IgD-negative memory B cell (primary cell): ENCODE measurements at regions not wholly inside any gene's neighbourhood (a gene's known extent, or its start where the extent isn't known, plus 50 kb on each side); places are given as distances from the start of the nearest gene placed in this dataset.

Experiments used
- H3K27ac Mint-ChIP-seq, 3 donors: one replicate each; pipeline ENCODE4 v1.8.0; 2020 to 2022; ENCODE audit warnings: mild to moderate bottlenecking in 3 of 3, mixed read lengths in 3 of 3, moderate library complexity in 1 of 3
- H3K27me3 Mint-ChIP-seq: one replicate; pipeline ENCODE4 v1.8.0; 2021; ENCODE audit warnings: mixed read lengths
- H3K36me3 Mint-ChIP-seq: one replicate; pipeline ENCODE4 v1.8.0; 2020; ENCODE audit warnings: mild to moderate bottlenecking, mixed read lengths
- H3K4me1 Mint-ChIP-seq, 3 donors: one replicate each; pipeline ENCODE4 v1.8.0; 2020 to 2022; ENCODE audit warnings: mixed read lengths in 3 of 3, mild to moderate bottlenecking in 1 of 3
- H3K4me3 Mint-ChIP-seq, 4 donors: one replicate each; pipeline ENCODE4 v1.8.0; 2020 to 2022; ENCODE audit warnings: mild to moderate bottlenecking in 4 of 4, mixed read lengths in 4 of 4, moderate library complexity in 3 of 4
- H3K9me3 Mint-ChIP-seq, 3 donors: one replicate each; pipeline ENCODE4 v1.8.0; 2020 to 2021; ENCODE audit warnings: mixed read lengths in 3 of 3, mild to moderate bottlenecking in 1 of 3

DNA sequence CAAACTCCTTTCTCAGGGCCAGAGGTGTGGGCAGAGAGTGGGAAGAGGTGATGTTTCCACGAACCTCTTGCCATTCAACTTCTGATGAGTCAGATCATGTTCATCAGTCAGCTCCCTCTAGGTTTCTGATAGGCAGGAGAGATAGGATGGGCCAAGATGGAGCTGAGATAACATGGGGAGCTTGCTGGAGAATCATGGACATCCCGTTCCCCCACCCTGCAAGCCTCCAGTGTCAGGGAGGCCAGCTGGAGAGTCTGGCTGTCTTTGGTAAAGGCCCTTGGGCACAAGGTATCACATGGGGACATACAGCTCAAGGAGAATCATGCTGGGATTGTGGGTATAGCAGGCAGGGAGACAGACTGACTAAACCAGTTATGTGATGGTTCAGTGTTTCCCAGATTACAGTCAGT, 136.0 kb upstream of the IRX3 start:
- peaks cover 2% of the 10 kb centered on the region for H3K36me3 Mint-ChIP-seq
- H3K4me3 Mint-ChIP-seq, result no peak overlapping the region
- H3K27ac Mint-ChIP-seq, result no peak overlapping the region
- H3K9me3 Mint-ChIP-seq, result no peaks in the 10 kb centered on the region
- H3K4me1 Mint-ChIP-seq, result no peaks in the 10 kb centered on the region
- peaks cover 1% of the 10 kb centered on the region for H3K27me3 Mint-ChIP-seq

DNA sequence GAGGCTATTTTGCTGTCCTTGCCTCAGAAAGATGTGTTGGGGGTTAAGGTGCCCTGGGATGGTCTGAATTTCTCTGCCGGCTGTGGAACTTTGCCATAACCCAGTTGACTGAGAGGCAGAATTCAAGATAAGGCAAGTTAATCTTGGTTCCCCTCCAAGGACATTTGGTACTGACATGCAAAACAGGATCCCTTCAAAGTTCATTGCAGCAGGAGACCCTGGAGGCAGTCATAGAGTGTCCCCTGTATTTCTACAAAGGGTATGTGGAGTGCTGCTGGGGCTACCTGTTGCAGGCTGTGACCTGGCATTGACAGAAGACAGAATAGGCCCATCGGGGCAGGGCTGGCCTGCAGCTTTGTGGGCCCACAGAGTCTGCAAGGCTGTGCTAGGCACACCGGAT, 135.6 kb upstream of the IRX3 start:
- Mint-ChIP-seq H3K36me3 (peaks cover 2% of the 10 kb centered on the region), H3K4me3 (no peak overlapping the region), H3K27me3 (peaks cover 1% of the 10 kb centered on the region), H3K27ac (no peak overlapping the region), H3K4me1 (no peaks in the 10 kb centered on the region), H3K9me3 (no peaks in the 10 kb centered on the region)

DNA sequence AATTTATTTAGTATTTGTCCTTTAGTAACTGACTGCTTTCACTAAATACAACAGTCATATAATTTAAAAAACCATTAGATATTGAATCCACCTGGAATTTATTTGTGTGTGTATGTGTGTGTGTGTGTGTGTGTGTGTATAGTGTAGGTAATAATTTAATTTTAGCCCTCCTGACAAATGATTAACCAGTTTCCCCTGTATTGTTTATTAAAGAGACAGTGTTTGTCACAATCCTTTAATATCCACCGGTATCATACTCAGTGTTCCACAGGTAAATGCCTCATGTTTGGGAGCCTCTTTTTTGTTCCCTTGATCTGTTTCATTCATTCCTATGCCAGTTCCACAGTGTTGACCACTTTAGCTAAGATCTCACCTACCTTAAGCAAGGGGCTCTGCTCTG, 134.6 kb upstream of the IRX3 start:
- no peak overlapping the region for H3K27ac Mint-ChIP-seq
- no peaks in the 10 kb centered on the region for H3K4me1 Mint-ChIP-seq

GRCh38 chr16:54418903-54419302, 132.3 kb upstream of the IRX3 start:
- Mint-ChIP-seq H3K36me3 (no peaks in the 10 kb centered on the region), H3K4me1 (no peaks in the 10 kb centered on the region), H3K9me3 (peaks cover 0 to 2% (median 0%) of the 10 kb centered on the region in 3 donors), H3K27me3 (peaks cover 1% of the 10 kb centered on the region), H3K27ac (no peak overlapping the region), H3K4me3 (no peak overlapping the region)

More for the DNA sequence above, 134.6 kb upstream of the IRX3 start:
- Mint-ChIP-seq H3K9me3 (no peaks in the 10 kb centered on the region), H3K36me3 (no peaks in the 10 kb centered on the region), H3K4me3 (no peak overlapping the region), H3K27me3 (peaks cover 1% of the 10 kb centered on the region)

GRCh38 chr16:54417384-54417783, 130.8 kb upstream of the IRX3 start:
- H3K4me1 Mint-ChIP-seq, result no peaks in the 10 kb centered on the region
- H3K36me3 Mint-ChIP-seq, result no peaks in the 10 kb centered on the region
- no peak overlapping the region for H3K4me3 Mint-ChIP-seq
- peaks cover 1% of the 10 kb centered on the region for H3K27me3 Mint-ChIP-seq
- no peak overlapping the region for H3K27ac Mint-ChIP-seq
- H3K9me3 Mint-ChIP-seq, result peaks cover 0 to 3% (median 0%) of the 10 kb centered on the region in 3 donors

DNA sequence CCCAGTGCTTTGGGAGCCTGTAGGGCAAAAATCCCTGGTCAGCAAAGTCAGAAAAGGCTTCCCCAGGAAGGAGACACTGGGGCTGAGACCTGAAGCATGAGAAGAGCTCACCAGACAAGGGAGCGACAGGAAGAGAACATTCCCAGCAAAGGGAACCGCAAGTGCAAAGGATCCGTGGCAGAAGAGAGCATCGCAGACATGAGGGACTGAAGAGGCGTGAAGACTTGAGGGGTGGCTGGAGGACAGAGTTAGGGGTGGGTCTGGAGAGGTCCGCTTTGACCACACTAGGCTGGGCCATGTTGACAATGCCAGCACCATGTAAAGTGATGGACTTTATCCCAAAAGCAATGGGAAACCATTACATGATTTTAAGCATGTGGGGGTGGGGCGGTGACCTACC, 128.1 kb upstream of the IRX3 start:
- Mint-ChIP-seq H3K4me1 (peaks cover 0 to under 1% (median 0%) of the 10 kb centered on the region in 3 donors), H3K36me3 (no peaks in the 10 kb centered on the region), H3K27ac (no peak overlapping the region), H3K9me3 (peaks cover 0 to 3% (median 0%) of the 10 kb centered on the region in 3 donors), H3K27me3 (peaks cover 1% of the 10 kb centered on the region), H3K4me3 (no peak overlapping the region)

DNA sequence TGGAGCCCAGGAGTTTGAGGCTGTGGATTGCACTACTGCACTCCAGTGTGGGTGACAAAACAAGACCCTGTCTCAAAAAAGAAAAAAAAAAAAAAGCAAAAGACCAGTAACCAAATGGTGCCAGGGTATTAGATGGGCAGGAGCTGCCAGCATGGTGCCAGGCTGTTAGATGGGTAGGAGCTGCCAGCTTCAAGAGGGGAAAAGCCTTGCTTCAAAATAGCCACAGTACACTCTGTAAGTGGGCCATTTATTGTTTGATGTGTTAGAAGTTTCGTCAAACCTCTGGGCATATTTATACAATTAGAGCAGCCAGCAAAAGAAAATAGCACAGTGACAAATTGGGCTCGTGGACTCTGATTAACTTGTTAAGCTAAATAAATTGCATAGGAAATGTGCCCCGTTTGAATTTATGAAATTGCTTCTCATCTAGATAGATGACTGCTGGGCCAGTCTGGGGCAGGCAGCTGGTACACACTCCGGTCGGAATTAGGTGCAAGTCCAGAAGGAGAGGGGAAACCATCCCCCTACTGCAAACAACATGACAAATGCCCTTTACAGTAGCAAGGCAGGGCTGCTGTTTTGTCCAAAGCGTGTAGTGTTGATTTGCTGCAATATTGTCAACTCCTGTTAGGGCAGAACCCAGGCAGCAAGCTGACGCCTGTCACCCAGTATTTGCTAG, 126.3 kb upstream of the IRX3 start:
- H3K27me3 Mint-ChIP-seq, result no peaks in the 10 kb centered on the region
- no peak overlapping the region for H3K27ac Mint-ChIP-seq
- H3K4me3 Mint-ChIP-seq, result no peak overlapping the region
- peaks cover 0 to 5% (median 0%) of the 10 kb centered on the region in 3 donors for H3K9me3 Mint-ChIP-seq
- H3K36me3 Mint-ChIP-seq, result no peaks in the 10 kb centered on the region
- H3K4me1 Mint-ChIP-seq, result peaks cover 0 to 2% (median 0%) of the 10 kb centered on the region in 3 donors

GRCh38 chr16:54412037-54412436, 125.5 kb upstream of the IRX3 start:
- no peaks in the 10 kb centered on the region for H3K36me3 Mint-ChIP-seq
- H3K27ac Mint-ChIP-seq, result no peak overlapping the region
- H3K4me3 Mint-ChIP-seq, result no peak overlapping the region
- H3K27me3 Mint-ChIP-seq, result no peaks in the 10 kb centered on the region
- H3K4me1 Mint-ChIP-seq, result peaks cover 0 to 2% (median 0%) of the 10 kb centered on the region in 3 donors
- H3K9me3 Mint-ChIP-seq, result peaks cover 0 to 5% (median 0%) of the 10 kb centered on the region in 3 donors

DNA sequence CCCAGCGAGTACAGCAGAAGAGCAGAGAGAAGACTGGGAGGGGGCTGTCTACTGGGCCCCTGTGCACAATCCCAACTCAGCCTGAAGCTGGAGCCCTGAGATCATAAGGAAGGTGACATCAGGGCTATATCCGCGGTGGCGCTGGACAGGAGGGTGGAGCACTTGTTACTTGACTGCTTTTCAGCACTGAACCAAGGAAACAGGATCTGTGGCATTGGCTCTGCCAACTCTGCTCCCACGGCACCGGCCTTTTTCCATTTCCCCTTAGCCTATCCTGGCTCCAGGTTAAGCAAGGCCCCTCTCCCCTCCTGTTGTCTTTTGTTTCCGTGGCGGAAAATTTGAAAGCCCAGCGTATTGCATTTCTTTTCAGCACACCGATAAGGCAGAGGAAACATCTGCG, 125.0 kb upstream of the IRX3 start:
- Mint-ChIP-seq H3K9me3 (peaks cover 0 to 5% (median 0%) of the 10 kb centered on the region in 3 donors), H3K27me3 (no peaks in the 10 kb centered on the region), H3K4me3 (no peak overlapping the region), H3K4me1 (peaks cover 0 to 2% (median 0%) of the 10 kb centered on the region in 3 donors), H3K36me3 (no peaks in the 10 kb centered on the region), H3K27ac (no peak overlapping the region)

DNA sequence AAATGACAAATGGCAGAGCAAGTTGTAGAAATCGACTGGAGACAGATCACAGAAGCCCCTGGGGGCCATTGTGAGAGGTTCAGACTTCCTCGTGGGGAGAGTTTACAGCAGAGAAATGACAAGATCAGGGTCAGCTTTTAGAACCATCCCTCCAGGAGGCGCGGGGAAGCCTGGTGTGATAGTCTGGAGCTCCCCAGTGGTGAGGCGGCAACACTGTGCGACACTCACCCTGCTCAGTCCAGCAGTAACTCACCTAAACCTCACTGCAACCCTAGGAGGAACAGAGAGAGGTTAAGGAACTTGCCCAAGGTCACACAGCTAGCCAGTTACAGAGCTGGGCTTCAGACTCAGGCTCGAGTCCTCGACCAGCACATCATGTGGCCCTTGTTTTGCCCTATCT, 123.4 kb upstream of the IRX3 start:
- H3K4me1 Mint-ChIP-seq, result peaks cover 0 to 2% (median 0%) of the 10 kb centered on the region in 3 donors
- peaks cover 0 to 5% (median 0%) of the 10 kb centered on the region in 3 donors for H3K9me3 Mint-ChIP-seq
- no peak overlapping the region for H3K27ac Mint-ChIP-seq
- H3K4me3 Mint-ChIP-seq, result no peak overlapping the region
- no peaks in the 10 kb centered on the region for H3K27me3 Mint-ChIP-seq
- H3K36me3 Mint-ChIP-seq, result no peaks in the 10 kb centered on the region

- H3K9me3 Mint-ChIP-seq, result peaks cover 0 to 2% (median 0%) of the 10 kb centered on the region in 3 donors
- H3K36me3 Mint-ChIP-seq, result no peaks in the 10 kb centered on the region
- no peak overlapping the region for H3K4me3 Mint-ChIP-seq
- H3K27me3 Mint-ChIP-seq, result no peaks in the 10 kb centered on the region
- H3K27ac Mint-ChIP-seq, result no peak overlapping the region
- peaks cover 0 to 2% (median 0%) of the 10 kb centered on the region in 3 donors for H3K4me1 Mint-ChIP-seq
Measured at GRCh38 chr16:54407596-54407995, 121.0 kb upstream of the IRX3 start.

GRCh38 chr16:54405478-54405877, 118.9 kb upstream of the IRX3 start:
- Mint-ChIP-seq H3K4me3 (no peak overlapping the region), H3K4me1 (peaks cover 0 to 2% (median 0%) of the 10 kb centered on the region in 3 donors), H3K27me3 (no peaks in the 10 kb centered on the region), H3K36me3 (no peaks in the 10 kb centered on the region), H3K9me3 (peaks cover 0 to 2% (median 0%) of the 10 kb centered on the region in 3 donors), H3K27ac (no peak overlapping the region)

DNA sequence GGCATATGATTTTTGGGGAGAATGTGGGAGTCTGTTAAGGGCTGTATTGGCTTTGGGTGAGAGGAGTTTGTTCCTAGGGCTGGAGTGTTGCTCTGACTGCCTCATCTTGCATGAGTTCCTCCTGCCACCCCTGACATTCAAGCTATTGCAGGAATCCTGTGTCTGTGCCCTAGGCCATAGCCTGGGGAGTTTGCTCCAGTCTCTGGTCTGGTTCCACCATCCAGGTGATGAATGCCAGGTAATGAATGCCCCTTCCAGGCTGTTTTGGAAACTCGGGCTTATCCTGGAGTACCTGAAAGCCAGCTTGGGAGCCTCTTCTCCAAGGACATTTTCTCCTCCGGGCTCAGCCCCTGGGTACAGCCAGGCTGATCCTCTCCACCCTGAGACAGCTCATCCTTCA, 117.0 kb upstream of the IRX3 start:
- no peak overlapping the region for H3K27ac Mint-ChIP-seq
- no peaks in the 10 kb centered on the region for H3K36me3 Mint-ChIP-seq
- peaks cover 0 to 2% (median 0%) of the 10 kb centered on the region in 3 donors for H3K9me3 Mint-ChIP-seq
- H3K4me1 Mint-ChIP-seq, result no peaks in the 10 kb centered on the region
- H3K4me3 Mint-ChIP-seq, result no peak overlapping the region
- H3K27me3 Mint-ChIP-seq, result no peaks in the 10 kb centered on the region

- no peak overlapping the region for H3K4me3 Mint-ChIP-seq
- no peak overlapping the region for H3K27ac Mint-ChIP-seq
- no peaks in the 10 kb centered on the region for H3K36me3 Mint-ChIP-seq
- H3K4me1 Mint-ChIP-seq, result no peaks in the 10 kb centered on the region
- H3K9me3 Mint-ChIP-seq, result no peaks in the 10 kb centered on the region
- no peaks in the 10 kb centered on the region for H3K27me3 Mint-ChIP-seq
Measured at GRCh38 chr16:54402873-54403272, 116.3 kb upstream of the IRX3 start.

DNA sequence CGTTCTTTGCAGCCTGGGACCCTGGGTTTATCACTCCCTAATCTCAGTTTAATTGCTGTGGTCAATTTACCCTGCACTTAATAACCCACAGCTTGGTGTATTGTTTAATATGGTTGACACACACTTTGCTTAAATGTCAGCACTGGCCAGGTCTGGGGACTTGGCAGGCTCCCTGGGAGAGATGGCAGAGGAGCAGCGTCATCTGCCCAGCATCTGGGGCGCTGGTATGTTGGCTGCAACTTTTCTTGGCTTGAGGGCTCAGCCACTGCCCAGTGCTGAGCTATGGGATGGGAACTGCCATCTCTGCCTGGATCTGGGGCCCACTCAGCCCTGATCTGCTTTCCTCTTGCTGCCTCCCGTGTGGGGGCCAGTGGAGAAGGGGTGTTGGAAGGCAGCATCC, 115.7 kb upstream of the IRX3 start:
- Mint-ChIP-seq H3K4me3 (no peak overlapping the region), H3K36me3 (no peaks in the 10 kb centered on the region), H3K9me3 (no peaks in the 10 kb centered on the region), H3K4me1 (no peaks in the 10 kb centered on the region), H3K27ac (no peak overlapping the region), H3K27me3 (no peaks in the 10 kb centered on the region)

GRCh38 chr16:54400261-54400660, 113.7 kb upstream of the IRX3 start:
- H3K27me3 Mint-ChIP-seq, result no peaks in the 10 kb centered on the region
- no peaks in the 10 kb centered on the region for H3K36me3 Mint-ChIP-seq
- H3K27ac Mint-ChIP-seq, result no peak overlapping the region
- no peaks in the 10 kb centered on the region for H3K4me1 Mint-ChIP-seq
- peaks cover 0 to 3% (median 0%) of the 10 kb centered on the region in 3 donors for H3K9me3 Mint-ChIP-seq
- no peak overlapping the region for H3K4me3 Mint-ChIP-seq
